GM12872 (cell line): ENCODE measurements at regions not wholly inside any gene's neighbourhood (a gene's known extent, or its start where the extent isn't known, plus 50 kb on each side); places are given as distances from the start of the nearest gene placed in this dataset.

Experiments
- CTCF ChIP-seq: IDR thresholded peaks from 3 replicates; pipeline ENCODE4 v1.5.1; 2011; ENCODE audit warnings: low read depth, mild to moderate bottlenecking, low read length, moderate library complexity; ENCODE audit not compliant: insufficient read depth

GRCh38 chr1:220957233-220957605 lies 78.0 kb downstream of the HLX start:
- TF ChIP-seq CTCF: no peak

GRCh38 chr1:220958234-220958633 lies 79.0 kb downstream of the HLX start:
- TF ChIP-seq CTCF: no peak

GRCh38 chr1:220962031-220962751 lies 82.9 kb downstream of the HLX start:
- no peak for TF ChIP-seq CTCF

GRCh38 chr1:220966041-220966440 lies 86.8 kb downstream of the HLX start:
- no peak for TF ChIP-seq CTCF

GRCh38 chr1:220966473-220966872 lies 87.2 kb downstream of the HLX start:
- no peak for TF ChIP-seq CTCF

GRCh38 chr1:220966881-220967611 lies 87.8 kb downstream of the HLX start:
- no peak for TF ChIP-seq CTCF

GRCh38 chr1:220967911-220968310 lies 88.7 kb downstream of the HLX start:
- TF ChIP-seq CTCF: no peak
